T-helper 2 cell treated with Interferon-gamma antibody and Interleukin-4, amounts not matched to agents 5 μg/mL and 100 μg/mL, for 36 hours (primary cell): ENCODE measurements at regions not wholly inside any gene's neighbourhood (a gene's known extent, or its start where the extent isn't known, plus 50 kb on each side); places are given as distances from the start of the nearest gene placed in this dataset.

Experiments
- DNase-seq: peaks from one replicate; pipeline ENCODE4 v3.0.0; 2021; ENCODE audit warnings: low spot score
- H3K27ac Mint-ChIP-seq: one replicate; pipeline ENCODE4 v1.8.0; 2021; ENCODE audit warnings: mild to moderate bottlenecking, mixed read lengths
- H3K27me3 Mint-ChIP-seq: one replicate; pipeline ENCODE4 v1.8.0; 2021; ENCODE audit warnings: low read depth, mixed read lengths
- H3K36me3 Mint-ChIP-seq: one replicate; pipeline ENCODE4 v1.8.0; 2021; ENCODE audit warnings: low read depth, mixed read lengths
- H3K4me1 Mint-ChIP-seq: one replicate; pipeline ENCODE4 v1.8.0; 2021; ENCODE audit warnings: low read depth, mixed read lengths
- H3K4me3 Mint-ChIP-seq: one replicate; pipeline ENCODE4 v1.8.0; 2022; ENCODE audit warnings: mild to moderate bottlenecking, moderate library complexity, mixed read lengths
- H3K9me3 Mint-ChIP-seq: one replicate; pipeline ENCODE4 v1.8.0; 2021; ENCODE audit warnings: mixed read lengths

GRCh38 chr10:83289373-83289772 lies 849.9 kb upstream of the GHITM start:
- no peaks in the 10 kb centered on the region for H3K27me3 Mint-ChIP-seq
- H3K4me3 Mint-ChIP-seq, result no peak overlapping the region
- DNase-seq, result no peak
- H3K9me3 Mint-ChIP-seq, result peaks cover 29% of the 10 kb centered on the region
- no peak overlapping the region for H3K27ac Mint-ChIP-seq
- H3K36me3 Mint-ChIP-seq, result no peaks in the 10 kb centered on the region
- H3K4me1 Mint-ChIP-seq, result no peaks in the 10 kb centered on the region

GRCh38 chr10:83289948-83290347 lies 849.4 kb upstream of the GHITM start:
- Mint-ChIP-seq H3K27me3 (no peaks in the 10 kb centered on the region), H3K27ac (no peak overlapping the region), H3K9me3 (peaks cover 32% of the 10 kb centered on the region), H3K36me3 (no peaks in the 10 kb centered on the region), H3K4me3 (no peak overlapping the region), H3K4me1 (no peaks in the 10 kb centered on the region)
- DNase-seq, result no peak

- no peak overlapping the region for H3K27ac Mint-ChIP-seq
- H3K36me3 Mint-ChIP-seq, result no peaks in the 10 kb centered on the region
- no peaks in the 10 kb centered on the region for H3K27me3 Mint-ChIP-seq
- DNase-seq, result no peak
- no peaks in the 10 kb centered on the region for H3K4me1 Mint-ChIP-seq
- peaks cover 24% of the 10 kb centered on the region for H3K9me3 Mint-ChIP-seq
- no peak overlapping the region for H3K4me3 Mint-ChIP-seq
Measured at GRCh38 chr10:83301732-83302131, 837.6 kb upstream of the GHITM start.

- H3K4me3 Mint-ChIP-seq, result no peak overlapping the region
- H3K36me3 Mint-ChIP-seq, result no peaks in the 10 kb centered on the region
- DNase-seq, result no peak
- peaks cover 21% of the 10 kb centered on the region for H3K9me3 Mint-ChIP-seq
- no peaks in the 10 kb centered on the region for H3K4me1 Mint-ChIP-seq
- no peak overlapping the region for H3K27ac Mint-ChIP-seq
- no peaks in the 10 kb centered on the region for H3K27me3 Mint-ChIP-seq
Measured at GRCh38 chr10:83302623-83303022, 836.7 kb upstream of the GHITM start.

GRCh38 chr10:83310688-83311087 lies 828.6 kb upstream of the GHITM start:
- Mint-ChIP-seq H3K36me3 (no peaks in the 10 kb centered on the region), H3K27me3 (no peaks in the 10 kb centered on the region), H3K4me3 (no peak overlapping the region), H3K4me1 (no peaks in the 10 kb centered on the region), H3K9me3 (peaks cover 31% of the 10 kb centered on the region), H3K27ac (no peak overlapping the region)
- DNase-seq, result no peak

GRCh38 chr10:83312570-83312969 lies 826.7 kb upstream of the GHITM start:
- Mint-ChIP-seq H3K4me3 (no peak overlapping the region), H3K4me1 (no peaks in the 10 kb centered on the region), H3K27ac (no peak overlapping the region), H3K27me3 (no peaks in the 10 kb centered on the region), H3K9me3 (peaks cover 35% of the 10 kb centered on the region), H3K36me3 (no peaks in the 10 kb centered on the region)
- DNase-seq, result no peak

- no peak overlapping the region for H3K4me3 Mint-ChIP-seq
- H3K27ac Mint-ChIP-seq, result no peak overlapping the region
- no peaks in the 10 kb centered on the region for H3K4me1 Mint-ChIP-seq
- DNase-seq, result no peak
- peaks cover 26% of the 10 kb centered on the region for H3K9me3 Mint-ChIP-seq
- no peaks in the 10 kb centered on the region for H3K36me3 Mint-ChIP-seq
- H3K27me3 Mint-ChIP-seq, result no peaks in the 10 kb centered on the region
Measured at GRCh38 chr10:83332690-83333089, 806.6 kb upstream of the GHITM start.

GRCh38 chr10:83333566-83333965 lies 805.7 kb upstream of the GHITM start:
- no peak overlapping the region for H3K4me3 Mint-ChIP-seq
- no peaks in the 10 kb centered on the region for H3K36me3 Mint-ChIP-seq
- no peaks in the 10 kb centered on the region for H3K4me1 Mint-ChIP-seq
- peaks cover 31% of the 10 kb centered on the region for H3K9me3 Mint-ChIP-seq
- H3K27ac Mint-ChIP-seq, result no peak overlapping the region
- DNase-seq, result no peak
- H3K27me3 Mint-ChIP-seq, result no peaks in the 10 kb centered on the region

- no peak for DNase-seq
- no peaks in the 10 kb centered on the region for H3K36me3 Mint-ChIP-seq
- no peaks in the 10 kb centered on the region for H3K27me3 Mint-ChIP-seq
- H3K27ac Mint-ChIP-seq, result no peak overlapping the region
- no peaks in the 10 kb centered on the region for H3K4me1 Mint-ChIP-seq
- H3K9me3 Mint-ChIP-seq, result peaks cover 39% of the 10 kb centered on the region
- H3K4me3 Mint-ChIP-seq, result no peak overlapping the region
Measured at GRCh38 chr10:83343676-83344075, 795.6 kb upstream of the GHITM start.

- H3K9me3 Mint-ChIP-seq, result peaks cover 25% of the 10 kb centered on the region
- H3K27me3 Mint-ChIP-seq, result no peaks in the 10 kb centered on the region
- no peak overlapping the region for H3K27ac Mint-ChIP-seq
- H3K4me3 Mint-ChIP-seq, result no peak overlapping the region
- DNase-seq, result no peak
- no peaks in the 10 kb centered on the region for H3K36me3 Mint-ChIP-seq
- no peaks in the 10 kb centered on the region for H3K4me1 Mint-ChIP-seq
Measured at GRCh38 chr10:83346266-83346910, 792.9 kb upstream of the GHITM start.

GRCh38 chr10:83352588-83352987 lies 786.7 kb upstream of the GHITM start:
- peaks cover 15% of the 10 kb centered on the region for H3K9me3 Mint-ChIP-seq
- no peaks in the 10 kb centered on the region for H3K27me3 Mint-ChIP-seq
- no peak overlapping the region for H3K27ac Mint-ChIP-seq
- no peaks in the 10 kb centered on the region for H3K36me3 Mint-ChIP-seq
- no peak overlapping the region for H3K4me3 Mint-ChIP-seq
- no peaks in the 10 kb centered on the region for H3K4me1 Mint-ChIP-seq
- no peak for DNase-seq

GRCh38 chr10:83354456-83354855 lies 784.9 kb upstream of the GHITM start:
- Mint-ChIP-seq H3K9me3 (peaks cover 10% of the 10 kb centered on the region), H3K27ac (no peak overlapping the region), H3K4me3 (no peak overlapping the region), H3K27me3 (no peaks in the 10 kb centered on the region), H3K4me1 (no peaks in the 10 kb centered on the region), H3K36me3 (no peaks in the 10 kb centered on the region)
- no peak for DNase-seq

GRCh38 chr10:83357004-83357403 lies 782.3 kb upstream of the GHITM start:
- Mint-ChIP-seq H3K27ac (no peak overlapping the region), H3K27me3 (no peaks in the 10 kb centered on the region), H3K4me3 (no peak overlapping the region), H3K4me1 (no peaks in the 10 kb centered on the region), H3K36me3 (no peaks in the 10 kb centered on the region), H3K9me3 (peaks cover 5% of the 10 kb centered on the region)
- DNase-seq, result no peak

- Mint-ChIP-seq H3K27me3 (no peaks in the 10 kb centered on the region), H3K9me3 (peaks cover 5% of the 10 kb centered on the region), H3K4me3 (no peak overlapping the region)
Measured at GRCh38 chr10:83357627-83358026, 781.7 kb upstream of the GHITM start.

GRCh38 chr10:83367036-83367435 lies 772.3 kb upstream of the GHITM start:
- Mint-ChIP-seq H3K4me3 (no peak overlapping the region), H3K27me3 (no peaks in the 10 kb centered on the region), H3K36me3 (no peaks in the 10 kb centered on the region), H3K4me1 (no peaks in the 10 kb centered on the region), H3K27ac (no peak overlapping the region), H3K9me3 (peaks cover 40% of the 10 kb centered on the region)
- no peak for DNase-seq

More at GRCh38 chr10:83357627-83358026, 781.7 kb upstream of the GHITM start:
- H3K36me3 Mint-ChIP-seq, result no peaks in the 10 kb centered on the region
- H3K4me1 Mint-ChIP-seq, result no peaks in the 10 kb centered on the region
- no peak overlapping the region for H3K27ac Mint-ChIP-seq
- DNase-seq, result no peak
